Loucy (cell line): ENCODE measurements at regions not wholly inside any gene's neighbourhood (a gene's known extent, or its start where the extent isn't known, plus 50 kb on each side); places are given as distances from the start of the nearest gene placed in this dataset.

Experiments
- CTCF ChIP-seq: fragments of 200-600 bp; sonication (generic); conservative IDR thresholded peaks from 2 replicates; pipeline ENCODE4 v1.5.1; 2014; ENCODE audit warnings: mild to moderate bottlenecking, antibody characterized with exemption, low read length
- EZH2phosphoT487 ChIP-seq: fragments of 200-600 bp; IDR thresholded peaks from 2 replicates; pipeline ENCODE4 v1.6.1; 2018; ENCODE audit warnings: antibody characterized with exemption, mild to moderate bottlenecking, moderate library complexity, borderline replicate concordance

DNA sequence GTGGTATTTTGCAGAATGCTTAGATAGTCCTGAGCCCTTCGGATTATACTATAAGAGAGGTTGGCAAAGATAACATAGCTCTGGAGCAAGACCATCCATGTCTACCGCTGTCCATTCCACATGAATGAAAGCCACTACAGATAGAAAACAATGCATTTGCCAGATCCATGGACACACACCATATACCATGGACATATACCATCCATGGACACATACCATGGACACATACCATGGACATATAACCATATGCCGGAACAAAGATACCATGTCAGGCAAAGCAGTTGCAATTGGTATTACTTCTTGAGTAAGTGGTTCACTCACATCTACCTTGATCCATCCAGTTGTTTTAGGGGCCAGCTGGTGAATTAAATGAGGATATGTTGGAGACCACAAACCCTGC, 53.2 kb upstream of the ATP6AP2 start:
- TF ChIP-seq CTCF (no peak), EZH2phosphoT487 (no peak)
